Neural cell (in vitro differentiated cells): ENCODE measurements at regions not wholly inside any gene's neighbourhood (a gene's known extent, or its start where the extent isn't known, plus 50 kb on each side); places are given as distances from the start of the nearest gene placed in this dataset.

Experiments used
- H2AFZ ChIP-seq: fragments of 200-600, 300-800 bp; sonication (generic), shearing (Covaris generic); 2 replicates; pipeline ENCODE4 v1.6.0; 2014; ENCODE audit warnings: low read depth, mild to moderate bottlenecking, antibody characterized with exemption, low read length, moderate library complexity
- H3F3A ChIP-seq: fragments of 200-600 bp; shearing (Covaris generic); 2 replicates; pipeline ENCODE4 v1.6.1; 2016; ENCODE audit warnings: mild to moderate bottlenecking, moderate library complexity, mixed read lengths, antibody characterized with exemption, low read length; ENCODE audit not compliant: insufficient read depth, poor library complexity, severe bottlenecking
- H3K27ac ChIP-seq: fragments of 200-600, 300-800 bp; sonication (generic), shearing (Covaris generic); 2 replicates; pipeline ENCODE4 v1.5.1; 2014; ENCODE audit warnings: mild to moderate bottlenecking, low read length, moderate library complexity
- H3K27me3 ChIP-seq: fragments of 300-800, 200-600 bp; sonication (generic), shearing (Covaris generic); 2 replicates; pipeline ENCODE4 v1.6.0; 2014; ENCODE audit warnings: mild to moderate bottlenecking, low read depth, low read length, moderate library complexity; ENCODE audit not compliant: insufficient read depth
- H3K36me3 ChIP-seq: fragments of 300-800, 200-600 bp; sonication (generic), shearing (Covaris generic); 2 replicates; pipeline ENCODE4 v1.5.1; 2014; ENCODE audit warnings: mild to moderate bottlenecking, antibody characterized with exemption, low read length, moderate library complexity; ENCODE audit not compliant: insufficient read depth
- H3K4me2 ChIP-seq: fragments of 300-800, 200-600 bp; sonication (generic), shearing (Covaris generic); 2 replicates; pipeline ENCODE4 v1.6.0; 2014; ENCODE audit warnings: mild to moderate bottlenecking, low read length
- H3K4me3 ChIP-seq: fragments of 300-800, 200-600 bp; sonication (generic), shearing (Covaris generic); 2 replicates; pipeline ENCODE4 v1.5.1; 2014; ENCODE audit warnings: mild to moderate bottlenecking, low read length, moderate library complexity
- H3K79me2 ChIP-seq: fragments of 200-600 bp; shearing (Covaris generic); replicated peaks from 2 replicates; pipeline ENCODE4 v1.6.0; 2014; ENCODE audit warnings: mild to moderate bottlenecking, low read length, moderate library complexity; ENCODE audit not compliant: insufficient read depth
- H3K9ac ChIP-seq: fragments of 300-800, 200-600 bp; sonication (generic), shearing (Covaris generic); 2 replicates; pipeline ENCODE4 v1.6.1; 2016; ENCODE audit warnings: mild to moderate bottlenecking, low read length, mixed read lengths
- H3K9me2 ChIP-seq: fragments of 200-600 bp; shearing (Covaris generic); 2 replicates; pipeline ENCODE4 v1.6.1; 2016; ENCODE audit warnings: mild to moderate bottlenecking, low read length, mixed read lengths; ENCODE audit not compliant: insufficient read depth
- H3K9me3 ChIP-seq: fragments of 200-600, 300-800 bp; sonication (generic), shearing (Covaris generic); 2 replicates; pipeline ENCODE4 v1.6.1; 2016; ENCODE audit warnings: mild to moderate bottlenecking, mixed run types, low read length, moderate library complexity, mixed read lengths
- H4K20me1 ChIP-seq: fragments of 200-600 bp; shearing (Covaris generic); 2 replicates; pipeline ENCODE4 v1.6.1; 2016; ENCODE audit warnings: mild to moderate bottlenecking, mixed run types; ENCODE audit not compliant: insufficient read depth
- EP300 ChIP-seq: fragments of 450-650 bp; conservative IDR thresholded peaks from 2 replicates; pipeline ENCODE4 v1.6.1; 2014; ENCODE audit warnings: antibody characterized with exemption, mild to moderate bottlenecking, moderate library complexity; ENCODE audit not compliant: poor library complexity, severe bottlenecking
- EZH2 ChIP-seq: fragments of 200-600, 300-800 bp; shearing (Covaris generic), sonication (generic); IDR thresholded peaks from 2 replicates; pipeline ENCODE4 v1.6.1; 2014; ENCODE audit warnings: antibody characterized with exemption, low read length, borderline replicate concordance, mild to moderate bottlenecking; ENCODE audit not compliant: insufficient read depth, poor library complexity, severe bottlenecking
- MXI1 ChIP-seq: fragments of 450-650 bp; conservative IDR thresholded peaks from 2 replicates; pipeline ENCODE4 v1.6.1; 2014; ENCODE audit warnings: antibody characterized with exemption, mild to moderate bottlenecking; ENCODE audit not compliant: poor library complexity, severe bottlenecking
- POLR2AphosphoS5 ChIP-seq: IDR thresholded peaks from 2 replicates; pipeline ENCODE4 v1.6.1; 2012
- RAD21 ChIP-seq: fragments of 450-650 bp; conservative IDR thresholded peaks from 2 replicates; pipeline ENCODE4 v1.6.1; 2014; ENCODE audit warnings: antibody characterized with exemption, mild to moderate bottlenecking, moderate library complexity
- SMC3 ChIP-seq: fragments of 450-650 bp; conservative IDR thresholded peaks from 2 replicates; pipeline ENCODE4 v1.6.1; 2014; ENCODE audit warnings: antibody characterized with exemption, mild to moderate bottlenecking, moderate library complexity; ENCODE audit not compliant: poor library complexity
- TAF1 ChIP-seq: IDR thresholded peaks from 2 replicates; pipeline ENCODE4 v1.6.1; 2012; ENCODE audit warnings: low read depth
- TF ChIP-seq, protein P1 (sequence below): IDR thresholded peaks from 2 replicates; pipeline ENCODE4 v1.6.1; 2012; ENCODE audit warnings: borderline replicate concordance
- TF ChIP-seq, protein P2 (sequence below): fragments of 450-650 bp; IDR thresholded peaks from 2 replicates; pipeline ENCODE4 v1.5.1; 2014; ENCODE audit warnings: antibody characterized with exemption, mild to moderate bottlenecking, moderate library complexity; ENCODE audit not compliant: poor library complexity, severe bottlenecking

DNA sequence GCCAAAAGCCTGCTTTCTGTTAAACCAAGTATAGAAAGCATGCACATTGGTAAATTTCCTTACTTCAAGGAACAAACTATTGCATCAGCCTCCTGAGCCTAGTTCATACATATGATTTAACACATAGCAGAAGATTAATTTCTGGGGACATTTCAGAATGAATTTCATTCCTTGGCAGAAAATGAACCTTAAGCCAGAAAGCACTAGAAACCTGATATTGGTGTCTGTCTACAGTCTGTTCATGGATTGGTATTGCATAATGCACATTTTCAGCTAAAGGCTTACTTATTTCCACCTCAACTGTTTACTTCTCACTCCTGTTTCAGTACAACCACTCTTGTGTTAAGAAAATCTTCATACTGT, 1471.8 kb upstream of the NUDT12 start:
- Histone ChIP-seq H3K9me2 (no peaks in the 10 kb centered on the region), H3K4me2 (no peak overlapping the region), H3K4me3 (no peak overlapping the region), H4K20me1 (no peaks in the 10 kb centered on the region), H2AFZ (no peak overlapping the region), H3K27ac (no peak overlapping the region), H3F3A (no peaks in the 10 kb centered on the region), H3K36me3 (no peaks in the 10 kb centered on the region), H3K9me3 (no peaks in the 10 kb centered on the region), H3K27me3 (no peaks in the 10 kb centered on the region), H3K79me2 (no peaks in the 10 kb centered on the region), H3K9ac (no peak overlapping the region)
- TF ChIP-seq RAD21 (no peak), SMC3 (no peak), EZH2 (no peak), MXI1 (no peak), TAF1 (no peak)
- TF ChIP-seq, protein P1, sequence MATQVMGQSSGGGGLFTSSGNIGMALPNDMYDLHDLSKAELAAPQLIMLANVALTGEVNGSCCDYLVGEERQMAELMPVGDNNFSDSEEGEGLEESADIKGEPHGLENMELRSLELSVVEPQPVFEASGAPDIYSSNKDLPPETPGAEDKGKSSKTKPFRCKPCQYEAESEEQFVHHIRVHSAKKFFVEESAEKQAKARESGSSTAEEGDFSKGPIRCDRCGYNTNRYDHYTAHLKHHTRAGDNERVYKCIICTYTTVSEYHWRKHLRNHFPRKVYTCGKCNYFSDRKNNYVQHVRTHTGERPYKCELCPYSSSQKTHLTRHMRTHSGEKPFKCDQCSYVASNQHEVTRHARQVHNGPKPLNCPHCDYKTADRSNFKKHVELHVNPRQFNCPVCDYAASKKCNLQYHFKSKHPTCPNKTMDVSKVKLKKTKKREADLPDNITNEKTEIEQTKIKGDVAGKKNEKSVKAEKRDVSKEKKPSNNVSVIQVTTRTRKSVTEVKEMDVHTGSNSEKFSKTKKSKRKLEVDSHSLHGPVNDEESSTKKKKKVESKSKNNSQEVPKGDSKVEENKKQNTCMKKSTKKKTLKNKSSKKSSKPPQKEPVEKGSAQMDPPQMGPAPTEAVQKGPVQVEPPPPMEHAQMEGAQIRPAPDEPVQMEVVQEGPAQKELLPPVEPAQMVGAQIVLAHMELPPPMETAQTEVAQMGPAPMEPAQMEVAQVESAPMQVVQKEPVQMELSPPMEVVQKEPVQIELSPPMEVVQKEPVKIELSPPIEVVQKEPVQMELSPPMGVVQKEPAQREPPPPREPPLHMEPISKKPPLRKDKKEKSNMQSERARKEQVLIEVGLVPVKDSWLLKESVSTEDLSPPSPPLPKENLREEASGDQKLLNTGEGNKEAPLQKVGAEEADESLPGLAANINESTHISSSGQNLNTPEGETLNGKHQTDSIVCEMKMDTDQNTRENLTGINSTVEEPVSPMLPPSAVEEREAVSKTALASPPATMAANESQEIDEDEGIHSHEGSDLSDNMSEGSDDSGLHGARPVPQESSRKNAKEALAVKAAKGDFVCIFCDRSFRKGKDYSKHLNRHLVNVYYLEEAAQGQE: no peak
- TF ChIP-seq, protein P2, sequence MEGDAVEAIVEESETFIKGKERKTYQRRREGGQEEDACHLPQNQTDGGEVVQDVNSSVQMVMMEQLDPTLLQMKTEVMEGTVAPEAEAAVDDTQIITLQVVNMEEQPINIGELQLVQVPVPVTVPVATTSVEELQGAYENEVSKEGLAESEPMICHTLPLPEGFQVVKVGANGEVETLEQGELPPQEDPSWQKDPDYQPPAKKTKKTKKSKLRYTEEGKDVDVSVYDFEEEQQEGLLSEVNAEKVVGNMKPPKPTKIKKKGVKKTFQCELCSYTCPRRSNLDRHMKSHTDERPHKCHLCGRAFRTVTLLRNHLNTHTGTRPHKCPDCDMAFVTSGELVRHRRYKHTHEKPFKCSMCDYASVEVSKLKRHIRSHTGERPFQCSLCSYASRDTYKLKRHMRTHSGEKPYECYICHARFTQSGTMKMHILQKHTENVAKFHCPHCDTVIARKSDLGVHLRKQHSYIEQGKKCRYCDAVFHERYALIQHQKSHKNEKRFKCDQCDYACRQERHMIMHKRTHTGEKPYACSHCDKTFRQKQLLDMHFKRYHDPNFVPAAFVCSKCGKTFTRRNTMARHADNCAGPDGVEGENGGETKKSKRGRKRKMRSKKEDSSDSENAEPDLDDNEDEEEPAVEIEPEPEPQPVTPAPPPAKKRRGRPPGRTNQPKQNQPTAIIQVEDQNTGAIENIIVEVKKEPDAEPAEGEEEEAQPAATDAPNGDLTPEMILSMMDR: no peak

DNA sequence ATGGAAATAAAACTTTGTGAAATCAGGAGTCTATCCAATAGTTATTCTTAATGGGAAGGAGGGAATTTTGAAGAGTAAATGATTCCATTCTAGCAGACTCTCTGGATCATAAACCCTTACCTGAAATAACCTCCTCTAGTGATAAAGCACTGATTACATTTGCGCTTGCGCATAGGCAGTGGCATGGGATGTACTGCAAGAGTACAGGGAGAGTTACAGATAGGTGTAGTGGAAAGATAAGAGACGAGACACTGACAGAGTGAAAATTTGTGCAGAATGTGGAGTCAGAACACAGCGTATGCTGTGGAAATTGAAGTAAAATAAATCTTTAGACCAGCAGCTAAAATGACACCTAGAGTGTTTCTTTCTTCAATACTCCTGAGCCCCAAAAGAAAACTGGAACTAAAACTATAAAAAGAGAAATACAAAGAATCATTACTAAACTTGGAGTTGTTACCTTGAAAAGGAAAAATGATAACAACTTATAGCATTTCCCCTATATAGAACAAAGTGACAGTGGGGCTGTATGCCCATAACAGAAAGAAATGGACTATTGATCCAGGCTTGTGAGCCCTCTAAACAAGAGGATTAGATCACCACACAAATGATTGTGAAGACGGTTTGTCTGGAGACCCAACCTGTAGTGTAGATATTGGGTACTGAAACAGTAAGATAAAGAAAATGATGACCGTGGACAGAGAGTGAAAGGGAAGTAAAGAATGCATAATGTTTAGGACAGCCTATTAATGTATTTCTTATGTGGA, 1471.2 kb upstream of the NUDT12 start:
- Histone ChIP-seq H3K9me3 (no peaks in the 10 kb centered on the region), H3K36me3 (no peaks in the 10 kb centered on the region), H2AFZ (no peak overlapping the region), H3K4me2 (no peak overlapping the region), H4K20me1 (no peaks in the 10 kb centered on the region), H3K27me3 (no peaks in the 10 kb centered on the region), H3K27ac (no peak overlapping the region), H3F3A (no peaks in the 10 kb centered on the region), H3K4me3 (no peak overlapping the region), H3K79me2 (no peaks in the 10 kb centered on the region), H3K9me2 (no peaks in the 10 kb centered on the region), H3K9ac (no peak overlapping the region)
- TF ChIP-seq EZH2 (no peak), POLR2AphosphoS5 (no peak), RAD21 (no peak), MXI1 (no peak), TAF1 (no peak), SMC3 (no peak), EP300 (no peak)
- TF ChIP-seq, protein P2: no peak
- TF ChIP-seq, protein P1: no peak
